Activated CD4-positive, alpha-beta T cell treated with anti-CD3 and anti-CD28 coated beads for 36 hours (primary cell): ENCODE measurements at regions not wholly inside any gene's neighbourhood (a gene's known extent, or its start where the extent isn't known, plus 50 kb on each side); places are given as distances from the start of the nearest gene placed in this dataset.
A peak's percentile ranks its signal among the peaks of the same experiment; 100 is the strongest.

Experiments
- ATAC-seq: fragments of 200-7000 bp; cut with Tn5 transposase; one replicate; pipeline ENCODE4 v1.10.0; 2021; ENCODE audit warnings: mild to moderate bottlenecking, moderate library complexity
- CTCF ChIA-PET: fragments of 350-600 bp; sonication (Branson Sonifier 250); formaldehyde crosslinking; loops from one replicate; lab custom pipeline; 2021; ENCODE audit warnings: antibody characterized with exemption; lab: Charles Lee
- POLR2A ChIA-PET: fragments of 350-600 bp; sonication (Branson Sonifier 250); formaldehyde crosslinking; loops from one replicate; lab custom pipeline; 2021; ENCODE audit warnings: antibody characterized with exemption, inconsistent platforms; lab: Charles Lee
- DNase-seq: peaks from one replicate; pipeline ENCODE4 v3.0.0-alpha.2; 2020
- H3K27ac Mint-ChIP-seq: one replicate; pipeline ENCODE4 v1.8.0; 2021; ENCODE audit warnings: mixed read lengths
- H3K27me3 Mint-ChIP-seq: one replicate; pipeline ENCODE4 v1.8.0; 2021; ENCODE audit warnings: mixed read lengths
- H3K36me3 Mint-ChIP-seq: one replicate; pipeline ENCODE4 v1.8.0; 2021; ENCODE audit warnings: low read depth, mixed read lengths
- H3K4me1 Mint-ChIP-seq: one replicate; pipeline ENCODE4 v1.8.0; 2021; ENCODE audit warnings: mixed read lengths
- H3K4me3 Mint-ChIP-seq: one replicate; pipeline ENCODE4 v1.8.0; 2021; ENCODE audit warnings: mild to moderate bottlenecking, moderate library complexity, mixed read lengths
- H3K9me3 Mint-ChIP-seq: one replicate; pipeline ENCODE4 v1.8.0; 2021; ENCODE audit warnings: low read depth, mixed read lengths
- intact Hi-C, 2 experiments: fragments of 100-400 bp; cut with DNase I in 1 of 2; cut with micrococcal nuclease in 1 of 2; formaldehyde crosslinking; loops; one replicate each; pipeline versions ENCODE4 v1.14.2 to v1.15.1; 2022 to 2024; cut with DNase I, micrococcal nuclease

GRCh38 chr6:14339172-14339571, 221.6 kb downstream of the CD83 start:
- intact Hi-C loops = no loop called here
- Mint-ChIP-seq H3K36me3 (no peaks in the 10 kb centered on the region), H3K4me3 (no peak overlapping the region), H3K9me3 (peaks cover 10% of the 10 kb centered on the region), H3K27me3 (no peaks in the 10 kb centered on the region), H3K27ac (no peak overlapping the region), H3K4me1 (peaks cover 3% of the 10 kb centered on the region)
- DNase-seq (no peak), ATAC-seq (no peak)
- POLR2A ChIA-PET = no interaction called here
- CTCF ChIA-PET = no interaction called here

- ChIA-PET POLR2A (no interaction called here), CTCF (no interaction called here)
- ATAC-seq (no peak), DNase-seq (no peak)
- H3K4me1 Mint-ChIP-seq = peaks cover 3% of the 10 kb centered on the region
- intact Hi-C loops = no loop called here
- H3K36me3 Mint-ChIP-seq = no peaks in the 10 kb centered on the region
- H3K27ac Mint-ChIP-seq = no peak overlapping the region
- H3K4me3 Mint-ChIP-seq = no peak overlapping the region
- H3K9me3 Mint-ChIP-seq = peaks cover 7% of the 10 kb centered on the region
- H3K27me3 Mint-ChIP-seq = no peaks in the 10 kb centered on the region
Measured at GRCh38 chr6:14339711-14340584, 222.4 kb downstream of the CD83 start.

GRCh38 chr6:14344486-14344885, 226.9 kb downstream of the CD83 start:
- ATAC-seq = no peak

GRCh38 chr6:14348389-14348788, 230.8 kb downstream of the CD83 start:
- Mint-ChIP-seq H3K27ac (no peak overlapping the region), H3K36me3 (no peaks in the 10 kb centered on the region), H3K4me1 (peaks cover 16% of the 10 kb centered on the region), H3K9me3 (peaks cover 6% of the 10 kb centered on the region), H3K27me3 (no peaks in the 10 kb centered on the region), H3K4me3 (no peak overlapping the region)
- CTCF ChIA-PET = interaction anchor here (0.6 to 1.7 kb wide), 3 partner anchors 50 to 274 kb away, joined by 3 read pairs; no protein-coding TSS in a partner anchor
- no peak for ATAC-seq
- intact Hi-C loops = no loop called here
- POLR2A ChIA-PET = no interaction called here
- no peak for DNase-seq

More at GRCh38 chr6:14344486-14344885, 226.9 kb downstream of the CD83 start:
- Mint-ChIP-seq H3K4me1 (peaks cover 7% of the 10 kb centered on the region), H3K36me3 (no peaks in the 10 kb centered on the region), H3K27ac (no peak overlapping the region), H3K9me3 (no peaks in the 10 kb centered on the region), H3K27me3 (no peaks in the 10 kb centered on the region), H3K4me3 (no peak overlapping the region)
- ChIA-PET CTCF (no interaction called here), POLR2A (no interaction called here)
- DNase-seq = no peak
- intact Hi-C loops = no loop called here

- CTCF ChIA-PET = interaction anchor here (0.6 kb wide), 1 partner anchor 574 kb away, joined by 3 read pairs; no protein-coding TSS in a partner anchor
- Mint-ChIP-seq H3K36me3 (no peaks in the 10 kb centered on the region), H3K4me3 (no peak overlapping the region), H3K27me3 (no peaks in the 10 kb centered on the region), H3K27ac (no peak overlapping the region), H3K9me3 (peaks cover 6% of the 10 kb centered on the region), H3K4me1 (peaks cover 26% of the 10 kb centered on the region)
- DNase-seq (no peak), ATAC-seq (no peak)
- intact Hi-C loops = no loop called here
- POLR2A ChIA-PET = no interaction called here
Measured at GRCh38 chr6:14349507-14349906, 231.9 kb downstream of the CD83 start.

- Mint-ChIP-seq H3K4me3 (no peak overlapping the region), H3K36me3 (no peaks in the 10 kb centered on the region), H3K27ac (no peak overlapping the region), H3K4me1 (peaks cover 33% of the 10 kb centered on the region), H3K27me3 (no peaks in the 10 kb centered on the region), H3K9me3 (peaks cover 6% of the 10 kb centered on the region)
- DNase-seq = no peak
- no peak for ATAC-seq
- POLR2A ChIA-PET = no interaction called here
- intact Hi-C loops = no loop called here
- CTCF ChIA-PET = interaction anchor here (0.6 kb wide), 1 partner anchor 573 kb away, joined by 3 read pairs; no protein-coding TSS in a partner anchor
Measured at GRCh38 chr6:14350210-14350609, 232.6 kb downstream of the CD83 start.

GRCh38 chr6:14353281-14353680, 235.7 kb downstream of the CD83 start:
- ChIA-PET POLR2A (no interaction called here), CTCF (no interaction called here)
- Mint-ChIP-seq H3K9me3 (peaks cover 6% of the 10 kb centered on the region), H3K36me3 (no peaks in the 10 kb centered on the region), H3K4me3 (no peak overlapping the region), H3K4me1 (peaks cover 37% of the 10 kb centered on the region), H3K27ac (no peak overlapping the region), H3K27me3 (no peaks in the 10 kb centered on the region)
- DNase-seq = no peak
- ATAC-seq = peak; percentile 45
- intact Hi-C loops = no loop called here

- no peaks in the 10 kb centered on the region for H3K36me3 Mint-ChIP-seq
- H3K4me1 Mint-ChIP-seq = peaks cover 40% of the 10 kb centered on the region
- POLR2A ChIA-PET = no interaction called here
- no peaks in the 10 kb centered on the region for H3K27me3 Mint-ChIP-seq
- no peak overlapping the region for H3K4me3 Mint-ChIP-seq
- ATAC-seq (no peak), DNase-seq (no peak)
- CTCF ChIA-PET = interaction anchor here (0.7 kb wide), 1 partner anchor 48 kb away, joined by 3 read pairs; no protein-coding TSS in a partner anchor
- intact Hi-C loops = no loop called here
- H3K9me3 Mint-ChIP-seq = peaks cover 6% of the 10 kb centered on the region
- no peak overlapping the region for H3K27ac Mint-ChIP-seq
Measured at GRCh38 chr6:14353798-14354197, 236.2 kb downstream of the CD83 start.

- no peak overlapping the region for H3K4me3 Mint-ChIP-seq
- ATAC-seq (peak; percentile 76), DNase-seq (peak; percentile 72)
- H3K27me3 Mint-ChIP-seq = no peaks in the 10 kb centered on the region
- peaks cover 35% of the 10 kb centered on the region for H3K4me1 Mint-ChIP-seq
- peaks cover 6% of the 10 kb centered on the region for H3K9me3 Mint-ChIP-seq
- H3K36me3 Mint-ChIP-seq = no peaks in the 10 kb centered on the region
- POLR2A ChIA-PET = no interaction called here
- CTCF ChIA-PET = interaction anchor here (0.6 to 1.1 kb wide), 2 partner anchors 21 to 1084 kb away, joined by 3 to 4 read pairs; no protein-coding TSS in a partner anchor
- intact Hi-C loops = no loop called here
- H3K27ac Mint-ChIP-seq = no peak overlapping the region
Measured at GRCh38 chr6:14354919-14355572, 237.5 kb downstream of the CD83 start.

- Mint-ChIP-seq H3K4me3 (no peak overlapping the region), H3K27ac (no peak overlapping the region), H3K9me3 (no peaks in the 10 kb centered on the region), H3K27me3 (no peaks in the 10 kb centered on the region), H3K36me3 (no peaks in the 10 kb centered on the region), H3K4me1 (peaks cover 18% of the 10 kb centered on the region)
- CTCF ChIA-PET = interaction anchor here (0.6 kb wide), 1 partner anchor 442 kb away, joined by 4 read pairs; no protein-coding TSS in a partner anchor
- POLR2A ChIA-PET = no interaction called here
- DNase-seq = no peak
- intact Hi-C loops = no loop called here
- ATAC-seq = no peak
Measured at GRCh38 chr6:14359438-14359837, 241.9 kb downstream of the CD83 start.

GRCh38 chr6:14360565-14360964, 243.0 kb downstream of the CD83 start:
- CTCF ChIA-PET = interaction anchor here (0.6 to 1.5 kb wide), 2 partner anchors 14 to 1226 kb away, joined by 3 read pairs; no protein-coding TSS in a partner anchor
- H3K9me3 Mint-ChIP-seq = no peaks in the 10 kb centered on the region

More at GRCh38 chr6:14360565-14360964, 243.0 kb downstream of the CD83 start:
- peaks cover 10% of the 10 kb centered on the region for H3K4me1 Mint-ChIP-seq
- no peak overlapping the region for H3K4me3 Mint-ChIP-seq
- H3K27ac Mint-ChIP-seq = no peak overlapping the region
- no peaks in the 10 kb centered on the region for H3K36me3 Mint-ChIP-seq
- POLR2A ChIA-PET = no interaction called here
- no peak for DNase-seq
- H3K27me3 Mint-ChIP-seq = no peaks in the 10 kb centered on the region
- ATAC-seq = no peak
- intact Hi-C loops = no loop called here
